Small intestine (tissue), 7 donors: ENCODE measurements at regions not wholly inside any gene's neighbourhood (a gene's known extent, or its start where the extent isn't known, plus 50 kb on each side); places are given as distances from the start of the nearest gene placed in this dataset.

ENCODE experiments used
- DNase-seq, 2 donors: peaks; one replicate each; pipeline versions ENCODE4 v3.0.0 to v3.0.0-alpha.2; 2013
- FAIRE-seq: peaks from 2 replicates; lab custom pipeline; 2012; peaks lifted over from hg19 to GRCh38; lab: Jason Lieb, UNC
- H3K27ac ChIP-seq, 3 donors: one replicate each; pipeline ENCODE4 v1.5.1; 2013; ENCODE audit warnings: low read length in 2 of 3, mild to moderate bottlenecking in 2 of 3, control low read depth in 1 of 3, inconsistent platforms in 1 of 3, low read depth in 1 of 3, moderate library complexity in 1 of 3
- H3K27me3 ChIP-seq, 3 donors: one replicate each; pipeline ENCODE4 v1.6.1; 2013; ENCODE audit warnings: low read length in 3 of 3, inconsistent platforms in 1 of 3; ENCODE audit not compliant: control insufficient read depth in 3 of 3, insufficient read depth in 3 of 3
- H3K36me3 ChIP-seq, 3 donors: one replicate each; pipeline ENCODE4 v1.6.1; 2013; ENCODE audit warnings: low read length in 3 of 3, inconsistent platforms in 1 of 3, low read depth in 1 of 3, mild to moderate bottlenecking in 1 of 3, moderate library complexity in 1 of 3; ENCODE audit not compliant: control insufficient read depth in 3 of 3, insufficient read depth in 2 of 3
- H3K4me1 ChIP-seq, 3 donors: one replicate each; pipeline ENCODE4 v1.6.1; 2013; ENCODE audit warnings: low read length in 2 of 3, inconsistent platforms in 1 of 3, low read depth in 1 of 3, mild to moderate bottlenecking in 1 of 3, moderate library complexity in 1 of 3; ENCODE audit not compliant: control insufficient read depth in 3 of 3, insufficient read depth in 2 of 3
- H3K4me3 ChIP-seq, 3 donors: one replicate each; pipeline ENCODE4 v1.5.1; 2013; ENCODE audit warnings: low read length in 3 of 3, control low read depth in 1 of 3, inconsistent platforms in 1 of 3, low read depth in 1 of 3, mild to moderate bottlenecking in 1 of 3, moderate library complexity in 1 of 3
- H3K9me3 ChIP-seq, 2 donors: one replicate each; pipeline ENCODE4 v1.6.1; 2013; ENCODE audit warnings: low read depth in 1 of 2, low read length in 1 of 2; ENCODE audit not compliant: control insufficient read depth in 2 of 2, insufficient read depth in 1 of 2
- WGBS, 3 donors: extraction: QIAGEN DNeasy Blood & Tissue Kit; methylation state at CpG; one replicate each; pipeline ENCODE4 v1.1.7; 2013; 5-methylcytosine and 5-hydroxymethylcytosine counted together
- donor health status: healthy with polysubstance abuse.
- donor health status: control.
- donor health status: control.
- donor health status: Bipolar disorder and iron deficiency.
- donor health status: healthy.

- DNase-seq (no peak), FAIRE-seq (no peak)
- Histone ChIP-seq H3K4me1 (peaks cover 0 to 14% (median 0%) of the 10 kb centered on the region in 3 donors), H3K4me3 (no peak overlapping the region), H3K36me3 (no peaks in the 10 kb centered on the region), H3K9me3 (peaks cover 0 to 4% of the 10 kb centered on the region in 2 donors), H3K27me3 (peaks cover 0 to 34% (median 12%) of the 10 kb centered on the region in 3 donors), H3K27ac (peak overlapping the region in 1 of 3 donors; percentile 50)
- WGBS, 3 donors, result 63 to 74% (median 69%) methylated on average over 8 of the region's 8 CpGs
Observed at GRCh38 chr17:77733576-77734296, 224.8 kb upstream of the TNRC6C start.

GRCh38 chr17:77734371-77735080, 224.0 kb upstream of the TNRC6C start:
- FAIRE-seq, result no peak
- no peaks in the 10 kb centered on the region for H3K36me3 ChIP-seq
- H3K4me3 ChIP-seq, result no peak overlapping the region
- peak overlapping the region in 2 of 3 donors; percentile 17 to 50 for H3K27ac ChIP-seq
- peaks cover 0 to 14% (median 0%) of the 10 kb centered on the region in 3 donors for H3K4me1 ChIP-seq
- peaks cover 0 to 34% (median 12%) of the 10 kb centered on the region in 3 donors for H3K27me3 ChIP-seq
- peaks cover 0 to 4% of the 10 kb centered on the region in 2 donors for H3K9me3 ChIP-seq
- peak in 1 of 2 donors; percentile 57 for DNase-seq
- 24 to 29% (median 25%) methylated on average over 19 of the region's 19 CpGs for WGBS, 3 donors

- 23 to 41% (median 36%) methylated on average over 10 of the region's 10 CpGs for WGBS, 3 donors
- H3K9me3 ChIP-seq, result peaks cover 0 to 4% of the 10 kb centered on the region in 2 donors
- FAIRE-seq (no peak), DNase-seq (peak in 1 of 2 donors; percentile 19)
- H3K27me3 ChIP-seq, result peaks cover 0 to 34% (median 12%) of the 10 kb centered on the region in 3 donors
- no peak overlapping the region for H3K4me3 ChIP-seq
- peaks cover 0 to 14% (median 0%) of the 10 kb centered on the region in 3 donors for H3K4me1 ChIP-seq
- H3K27ac ChIP-seq, result peak overlapping the region in 2 of 3 donors; percentile 5 to 50
- no peaks in the 10 kb centered on the region for H3K36me3 ChIP-seq
Observed at GRCh38 chr17:77735081-77735565, 223.4 kb upstream of the TNRC6C start.

- H3K36me3 ChIP-seq, result no peaks in the 10 kb centered on the region
- DNase-seq (peak in 1 of 2 donors; percentile 35), FAIRE-seq (no peak)
- peaks cover 0 to 4% of the 10 kb centered on the region in 2 donors for H3K9me3 ChIP-seq
- 15 to 39% (median 31%) methylated on average over 7 of the region's 7 CpGs for WGBS, 3 donors
- H3K27ac ChIP-seq, result peak overlapping the region in 2 of 3 donors; percentile 5 to 50
- peaks cover 0 to 14% (median 0%) of the 10 kb centered on the region in 3 donors for H3K4me1 ChIP-seq
- no peak overlapping the region for H3K4me3 ChIP-seq
- peaks cover 0 to 34% (median 12%) of the 10 kb centered on the region in 3 donors for H3K27me3 ChIP-seq
Observed at GRCh38 chr17:77735566-77736198, 222.8 kb upstream of the TNRC6C start.

DNA sequence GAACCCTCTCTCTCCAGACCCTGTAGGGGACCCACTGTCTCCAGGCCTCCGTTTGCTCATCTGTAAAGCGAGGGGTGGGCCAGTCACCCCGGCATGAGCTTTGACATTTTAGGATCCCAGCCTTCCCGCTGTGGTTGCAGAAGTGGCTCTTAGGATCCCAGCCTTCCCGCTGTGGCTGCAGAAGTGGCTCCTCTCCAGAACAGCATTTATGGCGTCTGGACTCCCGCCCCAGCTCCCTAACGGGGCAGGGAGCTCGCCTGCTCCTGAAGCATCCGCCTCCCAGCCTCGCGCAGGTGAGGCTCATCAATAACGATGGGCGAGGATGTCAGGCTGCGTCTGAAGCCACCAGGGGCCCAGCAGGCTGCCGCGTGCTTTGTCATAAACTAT, 222.3 kb upstream of the TNRC6C start:
- no peak for DNase-seq
- Histone ChIP-seq H3K36me3 (no peaks in the 10 kb centered on the region), H3K4me3 (no peak overlapping the region), H3K27ac (peak overlapping the region in 2 of 3 donors; percentile 3 to 45), H3K27me3 (peaks cover 0 to 35% (median 12%) of the 10 kb centered on the region in 3 donors), H3K9me3 (peaks cover 0 to 4% of the 10 kb centered on the region in 2 donors), H3K4me1 (peaks cover 0 to 14% (median 0%) of the 10 kb centered on the region in 3 donors)
- WGBS, 3 donors, result 44 to 48% (median 44%) methylated on average over 17 of the region's 17 CpGs
- FAIRE-seq, result no peak

DNA sequence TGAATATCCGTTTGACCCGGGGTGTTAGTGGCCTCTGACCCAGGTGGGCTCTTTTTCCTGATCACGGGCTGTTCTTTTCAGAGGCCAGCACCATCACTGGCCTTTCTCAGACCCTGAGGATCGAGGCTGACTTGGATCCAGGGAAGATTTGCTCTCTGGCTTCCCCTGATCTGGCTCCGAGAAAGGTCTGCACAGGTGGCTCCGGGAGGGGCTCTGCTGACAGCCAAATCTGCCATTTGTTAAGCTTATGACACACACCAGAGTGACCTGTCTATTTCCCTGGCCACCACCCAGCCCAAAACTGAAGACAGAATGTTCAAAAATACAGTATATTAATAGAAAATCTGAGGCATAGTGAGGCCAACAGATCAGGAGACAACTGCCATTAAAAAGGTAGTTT, 221.8 kb upstream of the TNRC6C start:
- FAIRE-seq, result no peak

DNA sequence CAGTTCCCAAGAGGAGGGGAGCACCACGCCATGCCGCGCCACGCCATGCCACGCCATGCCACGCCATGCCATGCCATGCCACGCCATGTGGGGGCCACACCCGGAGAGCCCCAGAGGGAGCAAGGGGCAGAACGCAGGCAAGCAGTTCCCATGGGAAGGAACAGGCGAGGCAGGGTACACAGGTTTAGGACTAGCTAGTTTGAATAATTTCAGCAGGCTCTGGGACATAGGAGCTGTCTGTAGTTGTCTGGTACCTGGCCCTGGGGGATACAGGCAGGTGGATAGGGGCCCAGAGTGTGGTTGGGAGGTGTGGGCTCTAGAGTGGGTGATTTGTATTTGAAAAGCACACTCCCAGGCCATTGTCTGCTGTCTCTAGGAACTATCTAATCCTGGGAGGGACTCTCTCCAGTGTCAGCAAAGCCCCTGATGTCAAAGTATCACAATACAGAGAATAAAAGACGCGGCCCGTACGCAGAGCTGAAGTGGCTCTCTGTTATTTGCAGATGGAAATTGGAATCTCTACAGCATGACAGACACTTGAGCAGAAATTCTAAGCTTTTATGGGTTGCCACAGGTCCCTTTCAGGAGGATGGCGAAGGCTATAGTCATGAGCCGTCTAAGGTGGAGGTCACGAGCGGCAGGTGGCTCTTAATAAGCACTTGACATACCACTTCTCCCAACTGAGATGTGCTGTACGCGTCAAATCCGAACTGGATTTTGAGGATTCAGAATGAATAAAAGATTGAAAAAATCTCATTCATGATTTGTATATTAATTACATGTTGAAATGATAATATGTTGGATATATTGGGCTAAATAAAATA, 220.8 kb upstream of the TNRC6C start:
- FAIRE-seq (no peak), DNase-seq (no peak)
- Histone ChIP-seq H3K27ac (no peak overlapping the region), H3K4me3 (no peak overlapping the region), H3K4me1 (peaks cover 0 to 14% (median 0%) of the 10 kb centered on the region in 3 donors), H3K9me3 (peaks cover 0 to 4% of the 10 kb centered on the region in 2 donors), H3K27me3 (peaks cover 0 to 39% (median 12%) of the 10 kb centered on the region in 3 donors), H3K36me3 (no peaks in the 10 kb centered on the region)
- 85 to 88% (median 87%) methylated on average over 21 of the region's 21 CpGs for WGBS, 3 donors

More for the DNA sequence above, 221.8 kb upstream of the TNRC6C start:
- 63 to 66% (median 64%) methylated on average over 6 of the region's 6 CpGs for WGBS, 3 donors
- no peak for DNase-seq
- no peak overlapping the region for H3K27ac ChIP-seq
- H3K27me3 ChIP-seq, result peaks cover 0 to 34% (median 12%) of the 10 kb centered on the region in 3 donors
- no peaks in the 10 kb centered on the region for H3K36me3 ChIP-seq
- H3K4me1 ChIP-seq, result peaks cover 0 to 14% (median 0%) of the 10 kb centered on the region in 3 donors
- no peak overlapping the region for H3K4me3 ChIP-seq
- H3K9me3 ChIP-seq, result peaks cover 0 to 4% of the 10 kb centered on the region in 2 donors
